Keratinocyte (primary cell): ENCODE measurements at regions not wholly inside any gene's neighbourhood (a gene's known extent, or its start where the extent isn't known, plus 50 kb on each side); places are given as distances from the start of the nearest gene placed in this dataset.

ENCODE experiments used
- CTCF ChIP-seq, 3 experiments: IDR thresholded peaks in 1 of 3; conservative IDR thresholded peaks in 1 of 3; optimal IDR thresholded peaks in 1 of 3; 2 replicates in 2 of 3; 3 replicates in 1 of 3; pipeline versions ENCODE3 to v1.5.1; 2011; ENCODE audit warnings: low read length in 3 of 3, mild to moderate bottlenecking in 3 of 3, moderate library complexity in 2 of 3, control low read depth in 1 of 3, inconsistent platforms in 1 of 3; ENCODE audit not compliant: insufficient read depth in 2 of 3; ENCODE audit errors: extremely low read depth in 1 of 3
- EZH2 ChIP-seq: IDR thresholded peaks from one replicate; pipeline ENCODE4 v1.6.1; 2012; ENCODE audit warnings: inconsistent platforms, mild to moderate bottlenecking, low read length, moderate library complexity

- TF ChIP-seq EZH2: no peak
- TF ChIP-seq CTCF (optimal IDR thresholded peaks at IDR 0.05 in 1 of 3, IDR thresholded peaks at IDR 0.05 in 1 of 3, conservative IDR thresholded peaks at IDR 0.05 in 1 of 3; ENCODE audit: extremely low read depth in 1 of 3, insufficient read depth in 2 of 3, low read length in 3 of 3): no peak
These were observed 341.4 kb upstream of the IRAK1BP1 start for GRCh38 chr6:78525976-78526375.
